T47D (cell line): ENCODE measurements at regions not wholly inside any gene's neighbourhood (a gene's known extent, or its start where the extent isn't known, plus 50 kb on each side); places are given as distances from the start of the nearest gene placed in this dataset.

ENCODE experiments used
- DNase-seq, 2 experiments: peaks; one replicate each; pipeline versions ENCODE4 v3.0.0 to v3.0.0-alpha.2; 2011 to 2012; ENCODE audit warnings: low read depth in 1 of 2, low spot score in 1 of 2
- JUND ChIP-seq: IDR thresholded peaks from 2 replicates; pipeline ENCODE4 v1.6.1; 2012; ENCODE audit warnings: low read depth
- in situ Hi-C: cut with HindIII; loops from 2 replicates; pipeline ENCODE4 v1.10.0; 2016; ENCODE audit warnings: low sequenced_read_pairs, low pct_unique_long_range_greater_than_20kb

GRCh38 chr5:149429839-149430721 is 51.0 kb upstream of the IL17B start:
- TF ChIP-seq JUND, result no peak
- in situ Hi-C loops, result no loop called here
- no peak for DNase-seq
